Gastrocnemius medialis (tissue), 4 donors: ENCODE measurements at regions not wholly inside any gene's neighbourhood (a gene's known extent, or its start where the extent isn't known, plus 50 kb on each side); places are given as distances from the start of the nearest gene placed in this dataset.

Experiments used
- POLR2A ChIP-seq, 2 donors: fragments of 450-650 bp; IDR thresholded peaks; one replicate each; pipeline ENCODE4 v1.6.1; 2017; ENCODE audit warnings: antibody characterized with exemption in 2 of 2, mild to moderate bottlenecking in 2 of 2, moderate library complexity in 2 of 2
- TF ChIP-seq, protein P1 (sequence below), 5 experiments: fragments of 450-650 bp in 3 of 5; fragments of 200-600 bp in 2 of 5; sonication (generic) in 2 of 5; IDR thresholded peaks in 4 of 5; conservative IDR thresholded peaks in 1 of 5; 1 replicate in 4 of 5; 2 replicates in 1 of 5; pipeline ENCODE4 v1.5.1; 2016 to 2019; ENCODE audit warnings: antibody characterized with exemption in 5 of 5, mild to moderate bottlenecking in 3 of 5, moderate library complexity in 3 of 5

DNA sequence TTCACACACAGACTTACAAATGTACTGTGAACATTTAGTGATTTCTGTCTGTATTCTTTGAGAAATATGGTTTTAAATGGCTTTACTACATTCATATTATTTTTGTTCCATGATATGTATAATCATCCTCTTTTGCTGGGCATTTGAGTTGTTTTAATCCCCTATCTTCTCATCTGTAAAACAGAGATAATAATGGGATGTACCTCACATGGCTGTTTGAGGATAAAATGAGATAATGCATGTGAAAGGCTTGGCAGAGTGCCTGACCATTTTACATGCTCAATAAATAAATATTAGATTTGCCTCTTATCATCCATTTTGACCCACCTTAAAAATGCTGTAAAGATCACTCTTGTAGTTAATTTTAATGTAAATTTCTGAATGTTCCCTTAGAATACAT lies 197.2 kb downstream of the C1orf94 start:
- TF ChIP-seq, protein P1, sequence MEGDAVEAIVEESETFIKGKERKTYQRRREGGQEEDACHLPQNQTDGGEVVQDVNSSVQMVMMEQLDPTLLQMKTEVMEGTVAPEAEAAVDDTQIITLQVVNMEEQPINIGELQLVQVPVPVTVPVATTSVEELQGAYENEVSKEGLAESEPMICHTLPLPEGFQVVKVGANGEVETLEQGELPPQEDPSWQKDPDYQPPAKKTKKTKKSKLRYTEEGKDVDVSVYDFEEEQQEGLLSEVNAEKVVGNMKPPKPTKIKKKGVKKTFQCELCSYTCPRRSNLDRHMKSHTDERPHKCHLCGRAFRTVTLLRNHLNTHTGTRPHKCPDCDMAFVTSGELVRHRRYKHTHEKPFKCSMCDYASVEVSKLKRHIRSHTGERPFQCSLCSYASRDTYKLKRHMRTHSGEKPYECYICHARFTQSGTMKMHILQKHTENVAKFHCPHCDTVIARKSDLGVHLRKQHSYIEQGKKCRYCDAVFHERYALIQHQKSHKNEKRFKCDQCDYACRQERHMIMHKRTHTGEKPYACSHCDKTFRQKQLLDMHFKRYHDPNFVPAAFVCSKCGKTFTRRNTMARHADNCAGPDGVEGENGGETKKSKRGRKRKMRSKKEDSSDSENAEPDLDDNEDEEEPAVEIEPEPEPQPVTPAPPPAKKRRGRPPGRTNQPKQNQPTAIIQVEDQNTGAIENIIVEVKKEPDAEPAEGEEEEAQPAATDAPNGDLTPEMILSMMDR (IDR thresholded peaks at IDR 0.05 in 4 of 5, conservative IDR thresholded peaks at IDR 0.05 in 1 of 5), result no peak
- no peak for TF ChIP-seq POLR2A (IDR thresholded peaks at IDR 0.05)
